Suprapubic skin (tissue), 3 donors: ENCODE measurements at regions not wholly inside any gene's neighbourhood (a gene's known extent, or its start where the extent isn't known, plus 50 kb on each side); places are given as distances from the start of the nearest gene placed in this dataset.

Experiments used
- CTCF ChIP-seq, 2 donors: fragments of 200-600 bp in 1 of 2; fragments of 450-650 bp in 1 of 2; sonication (generic) in 1 of 2; IDR thresholded peaks; one replicate each; pipeline ENCODE4 v1.5.1; 2016 to 2019; ENCODE audit warnings: antibody characterized with exemption in 2 of 2, mild to moderate bottlenecking in 1 of 2, moderate library complexity in 1 of 2
- EP300 ChIP-seq: sonication (generic); formaldehyde crosslinking; IDR thresholded peaks from one replicate; pipeline ENCODE4 v1.6.1; 2017; ENCODE audit warnings: antibody characterized with exemption
- POLR2A ChIP-seq, 2 donors: fragments of 450-650 bp; IDR thresholded peaks; one replicate each; pipeline ENCODE4 v1.6.1; 2017; ENCODE audit warnings: antibody characterized with exemption in 2 of 2, mild to moderate bottlenecking in 2 of 2, moderate library complexity in 2 of 2

- TF ChIP-seq EP300 (no peak), CTCF (IDR thresholded peaks at IDR 0.05) (no peak), POLR2A (IDR thresholded peaks at IDR 0.05) (no peak)
Observed at GRCh38 chr3:162932503-162932902, 1435.9 kb downstream of the OTOL1 start.
